NCI-H1436 (cell line): ENCODE measurements at regions not wholly inside any gene's neighbourhood (a gene's known extent, or its start where the extent isn't known, plus 50 kb on each side); places are given as distances from the start of the nearest gene placed in this dataset.
"Not testable (repeated sequence)": the region's sequence is repeated elsewhere in the genome, so short reads cannot be mapped to it uniquely, and the experiment has no call there.

ENCODE experiments used
- DNase-seq: peaks from one replicate; lab custom pipeline; 2025; lab: John Stamatoyannopoulos, UW

- no peak for DNase-seq
Measured at GRCh38 chr1:29554208-29554778, 318.0 kb downstream of the PTPRU start.

GRCh38 chr1:29551123-29551936 is 315.0 kb downstream of the PTPRU start:
- DNase-seq: no peak

GRCh38 chr1:29550119-29550841 is 314.0 kb downstream of the PTPRU start:
- DNase-seq: no peak

- not testable (repeated sequence) for DNase-seq
Measured at GRCh38 chr1:29549728-29550118, 313.4 kb downstream of the PTPRU start.

- DNase-seq: no peak
Measured at GRCh38 chr1:29549001-29549400, 312.7 kb downstream of the PTPRU start.

GRCh38 chr1:29548091-29548490 is 311.8 kb downstream of the PTPRU start:
- DNase-seq: no peak

GRCh38 chr1:29547300-29547699 is 311.0 kb downstream of the PTPRU start:
- no peak for DNase-seq

- DNase-seq: no peak
Measured at GRCh38 chr1:29546496-29546895, 310.2 kb downstream of the PTPRU start.

- no peak for DNase-seq
Measured at GRCh38 chr1:29544406-29544805, 308.1 kb downstream of the PTPRU start.

- DNase-seq: no peak
Measured at GRCh38 chr1:29543586-29543985, 307.3 kb downstream of the PTPRU start.

- no peak for DNase-seq
Measured at GRCh38 chr1:29542548-29542947, 306.2 kb downstream of the PTPRU start.

- no peak for DNase-seq
Measured at GRCh38 chr1:29541631-29542030, 305.3 kb downstream of the PTPRU start.

GRCh38 chr1:29540801-29541357 is 304.6 kb downstream of the PTPRU start:
- DNase-seq: no peak

- no peak for DNase-seq
Measured at GRCh38 chr1:29539971-29540370, 303.6 kb downstream of the PTPRU start.

- no peak for DNase-seq
Measured at GRCh38 chr1:29538586-29538985, 302.3 kb downstream of the PTPRU start.

GRCh38 chr1:29532751-29533150 is 296.4 kb downstream of the PTPRU start:
- DNase-seq: no peak

- DNase-seq: no peak
Measured at GRCh38 chr1:29532285-29532684, 296.0 kb downstream of the PTPRU start.

GRCh38 chr1:29531596-29531995 is 295.3 kb downstream of the PTPRU start:
- DNase-seq: no peak

- DNase-seq: no peak
Measured at GRCh38 chr1:29529677-29530278, 293.5 kb downstream of the PTPRU start.

- no peak for DNase-seq
Measured at GRCh38 chr1:29527314-29528004, 291.1 kb downstream of the PTPRU start.

GRCh38 chr1:29525941-29526340 is 289.6 kb downstream of the PTPRU start:
- no peak for DNase-seq
